Epidermal melanocyte (primary cell): ENCODE measurements at regions not wholly inside any gene's neighbourhood (a gene's known extent, or its start where the extent isn't known, plus 50 kb on each side); places are given as distances from the start of the nearest gene placed in this dataset.
"Not testable (repeated sequence)": the region's sequence is repeated elsewhere in the genome, so short reads cannot be mapped to it uniquely, and the experiment has no call there.

Experiments used
- DNase-seq: peaks from one replicate; pipeline ENCODE4 v3.0.0; 2011; ENCODE audit warnings: low spot score; ENCODE audit not compliant: insufficient read length

- no peak for DNase-seq
These were observed 57.7 kb downstream of the RAD51AP2 start for GRCh38 chr2:17460371-17461086.

GRCh38 chr2:17455343-17455742, 62.9 kb downstream of the RAD51AP2 start:
- DNase-seq, result no peak

GRCh38 chr2:17446191-17446590, 72.0 kb downstream of the RAD51AP2 start:
- DNase-seq, result not testable (repeated sequence)

GRCh38 chr2:17445744-17446143, 72.5 kb downstream of the RAD51AP2 start:
- no peak for DNase-seq

- DNase-seq, result no peak
These were observed 75.9 kb downstream of the RAD51AP2 start for GRCh38 chr2:17442334-17442733.

GRCh38 chr2:17441790-17442189, 76.5 kb downstream of the RAD51AP2 start:
- no peak for DNase-seq

- DNase-seq, result no peak
These were observed 77.0 kb downstream of the RAD51AP2 start for GRCh38 chr2:17441055-17441771.

- DNase-seq, result no peak
These were observed 87.9 kb downstream of the RAD51AP2 start for GRCh38 chr2:17430326-17430725.

GRCh38 chr2:17429130-17429529, 89.1 kb downstream of the RAD51AP2 start:
- DNase-seq, result no peak

GRCh38 chr2:17427401-17427800, 90.8 kb downstream of the RAD51AP2 start:
- no peak for DNase-seq

- DNase-seq, result no peak
These were observed 91.5 kb downstream of the RAD51AP2 start for GRCh38 chr2:17426743-17427142.

GRCh38 chr2:17422061-17422460, 96.2 kb downstream of the RAD51AP2 start:
- no peak for DNase-seq

GRCh38 chr2:17416884-17417391, 101.3 kb downstream of the RAD51AP2 start:
- DNase-seq, result no peak

- no peak for DNase-seq
These were observed 105.2 kb downstream of the RAD51AP2 start for GRCh38 chr2:17413036-17413435.

GRCh38 chr2:17401096-17401495, 117.1 kb downstream of the RAD51AP2 start:
- DNase-seq, result no peak

GRCh38 chr2:17398770-17399169, 119.5 kb downstream of the RAD51AP2 start:
- no peak for DNase-seq

GRCh38 chr2:17388798-17389197, 129.4 kb downstream of the RAD51AP2 start:
- no peak for DNase-seq

GRCh38 chr2:17387591-17387990, 130.6 kb downstream of the RAD51AP2 start:
- DNase-seq, result no peak

GRCh38 chr2:17386771-17387170, 131.5 kb downstream of the RAD51AP2 start:
- no peak for DNase-seq

- DNase-seq, result no peak
These were observed 138.2 kb downstream of the RAD51AP2 start for GRCh38 chr2:17380003-17380402.

GRCh38 chr2:17375262-17375661, 143.0 kb downstream of the RAD51AP2 start:
- no peak for DNase-seq

GRCh38 chr2:17373741-17374140, 144.5 kb downstream of the RAD51AP2 start:
- no peak for DNase-seq

- DNase-seq, result no peak
These were observed 145.2 kb downstream of the RAD51AP2 start for GRCh38 chr2:17373041-17373440.
